B cell (primary cell): ENCODE measurements at regions not wholly inside any gene's neighbourhood (a gene's known extent, or its start where the extent isn't known, plus 50 kb on each side); places are given as distances from the start of the nearest gene placed in this dataset.

Experiments used
- ATAC-seq: fragments of 200-7000 bp; cut with Tn5 transposase; one replicate; pipeline ENCODE4 v1.10.0; 2021; ENCODE audit warnings: low read depth, mild to moderate bottlenecking, moderate number of reproducible peaks, moderate library complexity
- CTCF ChIA-PET: fragments of 350-600 bp; sonication (Branson Sonifier 250); formaldehyde crosslinking; loops from one replicate; lab custom pipeline; 2021; ENCODE audit warnings: antibody characterized with exemption, inconsistent platforms; lab: Charles Lee
- POLR2A ChIA-PET: fragments of 350-600 bp; sonication (Branson Sonifier 250); formaldehyde crosslinking; loops from one replicate; lab custom pipeline; 2021; ENCODE audit warnings: antibody characterized with exemption; lab: Charles Lee
- DNase-seq: peaks from one replicate; pipeline ENCODE4 v3.0.0; 2013
- H2AFZ ChIP-seq: 2 replicates; pipeline ENCODE4 v1.6.1; 2012; ENCODE audit warnings: mild to moderate bottlenecking, low read depth, low read length; ENCODE audit not compliant: insufficient read depth, poor library complexity, severe bottlenecking
- H3K27ac ChIP-seq, 2 donors: 1 replicate in 1 of 2; 2 replicates in 1 of 2; pipeline ENCODE4 v1.5.1; 2012 to 2013; ENCODE audit warnings: low read length in 2 of 2, mild to moderate bottlenecking in 2 of 2, moderate library complexity in 1 of 2
- H3K27me3 ChIP-seq, 4 experiments: fragments of 200-600 bp in 1 of 4; sonication (generic) in 1 of 4; replicated peaks in 1 of 4; 1 replicate in 2 of 4; 2 replicates in 2 of 4; pipeline versions ENCODE4 v1.6.1 to v1.7.0; 2013 to 2016; ENCODE audit warnings: low read length in 3 of 4, mild to moderate bottlenecking in 2 of 4, mixed read lengths in 1 of 4, moderate library complexity in 1 of 4; ENCODE audit not compliant: insufficient read depth in 4 of 4, control insufficient read depth in 3 of 4; ENCODE audit errors: control extremely low read depth in 1 of 4
- H3K36me3 ChIP-seq, 2 experiments: replicated peaks in 1 of 2; 1 replicate in 1 of 2; 2 replicates in 1 of 2; pipeline versions ENCODE4 v1.6.1 to v1.7.1; 2013; ENCODE audit warnings: low read length in 1 of 2; ENCODE audit not compliant: insufficient read depth in 2 of 2, control insufficient read depth in 1 of 2; ENCODE audit errors: control extremely low read depth in 1 of 2, extremely low read depth in 1 of 2
- H3K4me1 ChIP-seq, 2 donors: fragments of 200-600 bp in 1 of 2; sonication (generic) in 1 of 2; 1 replicate in 1 of 2; 2 replicates in 1 of 2; pipeline versions ENCODE4 v1.5.1 to v1.6.1; 2013 to 2017; ENCODE audit warnings: low read length in 2 of 2; ENCODE audit not compliant: control insufficient read depth in 2 of 2, insufficient read depth in 2 of 2
- H3K4me2 ChIP-seq: replicated peaks from 2 replicates; pipeline ENCODE3; 2012; ENCODE audit warnings: mild to moderate bottlenecking, low read depth, low read length; ENCODE audit not compliant: poor library complexity, severe bottlenecking
- H3K4me3 ChIP-seq, 5 experiments: fragments of 200-600 bp in 1 of 5; sonication (generic) in 1 of 5; 1 replicate in 3 of 5; 2 replicates in 2 of 5; pipeline versions ENCODE4 v1.5.1 to v1.7.0; 2011 to 2016; ENCODE audit warnings: low read length in 4 of 5, mild to moderate bottlenecking in 4 of 5, low read depth in 2 of 5, control low read depth in 1 of 5, moderate library complexity in 1 of 5; ENCODE audit not compliant: insufficient read depth in 1 of 5; ENCODE audit errors: control extremely low read depth in 1 of 5, extremely low read depth in 1 of 5
- H3K79me2 ChIP-seq: fragments of 200-600 bp; sonication (generic); one replicate; pipeline ENCODE4 v1.6.0; 2016; ENCODE audit warnings: low read length; ENCODE audit not compliant: control insufficient read depth, insufficient read depth
- H3K9ac ChIP-seq: fragments of 200-600 bp; sonication (generic); 2 replicates; pipeline ENCODE4 v1.6.1; 2017; ENCODE audit warnings: mild to moderate bottlenecking, low read length, moderate library complexity
- H3K9me3 ChIP-seq, 3 donors: one replicate each; pipeline versions ENCODE4 v1.6.1 to v1.7.1; 2013; ENCODE audit warnings: low read length in 2 of 3; ENCODE audit not compliant: control insufficient read depth in 2 of 3, insufficient read depth in 1 of 3; ENCODE audit errors: control extremely low read depth in 1 of 3
- H4K20me1 ChIP-seq: 2 replicates; pipeline ENCODE4 v1.6.0; 2012; ENCODE audit warnings: mild to moderate bottlenecking, low read length; ENCODE audit not compliant: insufficient read depth, control insufficient read depth, poor library complexity, severe bottlenecking
- H3K27ac Mint-ChIP-seq: one replicate; pipeline ENCODE4 v1.8.0; 2021; ENCODE audit warnings: mixed read lengths
- H3K27me3 Mint-ChIP-seq: one replicate; pipeline ENCODE4 v1.8.0; 2021; ENCODE audit warnings: mixed read lengths
- H3K4me1 Mint-ChIP-seq: one replicate; pipeline ENCODE4 v1.8.0; 2021; ENCODE audit warnings: mixed read lengths
- H3K4me3 Mint-ChIP-seq: one replicate; pipeline ENCODE4 v1.8.0; 2021; ENCODE audit warnings: mixed read lengths
- H3K9me3 Mint-ChIP-seq: one replicate; pipeline ENCODE4 v1.8.0; 2022; ENCODE audit warnings: mixed read lengths; ENCODE audit not compliant: insufficient read depth
- CTCF ChIP-seq: fragments of 200-600 bp; IDR thresholded peaks from one replicate; pipeline ENCODE4 v1.8.0; 2022; ENCODE audit warnings: antibody characterized with exemption, mild to moderate bottlenecking
- EZH2 ChIP-seq: IDR thresholded peaks from 2 replicates; pipeline ENCODE4 v1.6.1; 2012; ENCODE audit warnings: borderline replicate concordance, low read depth, mild to moderate bottlenecking, moderate library complexity, low read length; ENCODE audit not compliant: insufficient read depth, poor library complexity, severe bottlenecking
- WGBS: methylation state at CpG from one replicate; pipeline ENCODE4 v1.1.5; 2013; ENCODE audit warnings: missing lambda C conversion rate; ENCODE audit not compliant: insufficient coverage; 5-methylcytosine and 5-hydroxymethylcytosine counted together
- intact Hi-C: fragments of 100-400 bp; cut with micrococcal nuclease; formaldehyde crosslinking; loops from one replicate; pipeline ENCODE4 v1.10.0; 2022

GRCh38 chr16:63925221-63925620 is 1196.6 kb downstream of the CDH11 start:
- DNase-seq: no peak
- no peak overlapping the region for H3K9ac ChIP-seq
- Mint-ChIP-seq H3K9me3 (peaks cover 10% of the 10 kb centered on the region), H3K27ac (no peak overlapping the region), H3K4me1 (no peaks in the 10 kb centered on the region), H3K27me3 (no peaks in the 10 kb centered on the region), H3K4me3 (no peak overlapping the region)
- TF ChIP-seq CTCF (no peak), EZH2 (no peak)
- intact Hi-C loops: no loop called here
- peaks cover 0 to 4% (median 0%) of the 10 kb centered on the region in 3 donors for H3K9me3 ChIP-seq
- no peaks in the 10 kb centered on the region for H3K27me3 ChIP-seq
- H3K79me2 ChIP-seq: no peaks in the 10 kb centered on the region
- WGBS: 79% methylated on average over 3 of the region's 5 CpGs
- H4K20me1 ChIP-seq: no peaks in the 10 kb centered on the region
- POLR2A ChIA-PET: no interaction called here
- CTCF ChIA-PET: no interaction called here
- H3K4me1 ChIP-seq: no peaks in the 10 kb centered on the region
- H3K4me2 ChIP-seq: no peak overlapping the region
- no peaks in the 10 kb centered on the region for H3K36me3 ChIP-seq
- no peak overlapping the region for H2AFZ ChIP-seq
- no peak for ATAC-seq
- no peak overlapping the region for H3K27ac ChIP-seq
- H3K4me3 ChIP-seq: no peak overlapping the region

GRCh38 chr16:63922560-63922959 is 1199.3 kb downstream of the CDH11 start:
- CTCF ChIA-PET: no interaction called here
- Histone ChIP-seq H3K4me1 (no peaks in the 10 kb centered on the region), H3K79me2 (no peaks in the 10 kb centered on the region), H3K9me3 (peaks cover 0 to 11% (median 0%) of the 10 kb centered on the region in 3 donors), H3K27me3 (no peaks in the 10 kb centered on the region), H4K20me1 (no peaks in the 10 kb centered on the region), H3K36me3 (no peaks in the 10 kb centered on the region), H2AFZ (no peak overlapping the region), H3K9ac (no peak overlapping the region), H3K4me2 (no peak overlapping the region), H3K4me3 (no peak overlapping the region), H3K27ac (no peak overlapping the region)
- Mint-ChIP-seq H3K27me3 (no peaks in the 10 kb centered on the region), H3K4me1 (no peaks in the 10 kb centered on the region), H3K4me3 (no peak overlapping the region), H3K9me3 (peaks cover 17% of the 10 kb centered on the region), H3K27ac (no peak overlapping the region)
- POLR2A ChIA-PET: no interaction called here
- intact Hi-C loops: no loop called here
- ATAC-seq: no peak
- no peak for DNase-seq
- no peak for TF ChIP-seq CTCF
- no peak for TF ChIP-seq EZH2
